Skeletal muscle satellite cell (primary cell): ENCODE measurements at regions not wholly inside any gene's neighbourhood (a gene's known extent, or its start where the extent isn't known, plus 50 kb on each side); places are given as distances from the start of the nearest gene placed in this dataset.
"Not testable (repeated sequence)": the region's sequence is repeated elsewhere in the genome, so short reads cannot be mapped to it uniquely, and the experiment has no call there.

Experiments
- H3K27me3 ChIP-seq: 2 replicates; pipeline ENCODE4 v1.7.0; 2013; ENCODE audit warnings: low read length; ENCODE audit not compliant: control insufficient read depth, insufficient read depth
- H3K36me3 ChIP-seq: 2 replicates; pipeline ENCODE4 v1.7.0; 2013; ENCODE audit warnings: mild to moderate bottlenecking, control low read depth, low read length; ENCODE audit not compliant: insufficient read depth
- H3K4me1 ChIP-seq: 2 replicates; pipeline ENCODE4 v1.7.0; 2013; ENCODE audit warnings: low read length; ENCODE audit not compliant: control insufficient read depth, insufficient read depth
- H3K4me2 ChIP-seq: 2 replicates; pipeline ENCODE4 v1.7.0; 2013; ENCODE audit warnings: mild to moderate bottlenecking, low read length
- H3K4me3 ChIP-seq: 2 replicates; pipeline ENCODE4 v1.7.0; 2013; ENCODE audit warnings: low read length
- H3K9ac ChIP-seq: 2 replicates; pipeline ENCODE4 v1.7.0; 2013; ENCODE audit warnings: mild to moderate bottlenecking, low read depth, low read length, moderate library complexity
- H3K9me3 ChIP-seq: replicated peaks from 2 replicates; pipeline ENCODE4 v1.7.0; 2013; ENCODE audit warnings: mild to moderate bottlenecking, control low read depth, low read length

GRCh38 chr14:58746261-58746660 lies 108.5 kb downstream of the DACT1 start:
- Histone ChIP-seq H3K9ac (no peak overlapping the region), H3K9me3 (no peaks in the 10 kb centered on the region), H3K4me3 (no peak overlapping the region), H3K27me3 (no peaks in the 10 kb centered on the region), H3K4me2 (no peak overlapping the region), H3K36me3 (no peaks in the 10 kb centered on the region), H3K4me1 (peaks cover 41% of the 10 kb centered on the region)

GRCh38 chr14:58746701-58747100 lies 108.9 kb downstream of the DACT1 start:
- no peaks in the 10 kb centered on the region for H3K9me3 ChIP-seq
- no peaks in the 10 kb centered on the region for H3K36me3 ChIP-seq
- no peak overlapping the region for H3K9ac ChIP-seq
- peaks cover 41% of the 10 kb centered on the region for H3K4me1 ChIP-seq
- H3K4me2 ChIP-seq = no peak overlapping the region
- no peaks in the 10 kb centered on the region for H3K27me3 ChIP-seq
- H3K4me3 ChIP-seq = no peak overlapping the region

- Histone ChIP-seq H3K4me1 (peaks cover 44% of the 10 kb centered on the region), H3K4me3 (no peak overlapping the region), H3K27me3 (no peaks in the 10 kb centered on the region), H3K9me3 (no peaks in the 10 kb centered on the region), H3K36me3 (no peaks in the 10 kb centered on the region), H3K9ac (no peak overlapping the region), H3K4me2 (peak overlapping the region; percentile 12)
Observed at GRCh38 chr14:58747181-58747580, 109.4 kb downstream of the DACT1 start.

GRCh38 chr14:58748251-58748650 lies 110.5 kb downstream of the DACT1 start:
- H3K4me2 ChIP-seq, H3K4me3 ChIP-seq, H3K9ac ChIP-seq, H3K36me3 ChIP-seq, H3K27me3 ChIP-seq, H3K9me3 ChIP-seq: not testable (repeated sequence)
- H3K4me1 ChIP-seq = peaks cover 53% of the 10 kb centered on the region

- Histone ChIP-seq H3K27me3 (no peaks in the 10 kb centered on the region), H3K36me3 (no peaks in the 10 kb centered on the region), H3K9me3 (no peaks in the 10 kb centered on the region), H3K4me1 (peaks cover 53% of the 10 kb centered on the region), H3K9ac (no peak overlapping the region), H3K4me3 (no peak overlapping the region), H3K4me2 (peak overlapping the region; percentile 30)
Observed at GRCh38 chr14:58749066-58749669, 111.4 kb downstream of the DACT1 start.

- Histone ChIP-seq H3K36me3 (no peaks in the 10 kb centered on the region), H3K27me3 (no peaks in the 10 kb centered on the region), H3K9ac (no peak overlapping the region), H3K9me3 (no peaks in the 10 kb centered on the region), H3K4me2 (no peak overlapping the region), H3K4me3 (no peak overlapping the region), H3K4me1 (peaks cover 52% of the 10 kb centered on the region)
Observed at GRCh38 chr14:58750321-58751269, 112.8 kb downstream of the DACT1 start.

- H3K36me3 ChIP-seq = no peaks in the 10 kb centered on the region
- H3K27me3 ChIP-seq = no peaks in the 10 kb centered on the region
- H3K4me3 ChIP-seq = no peak overlapping the region
- no peaks in the 10 kb centered on the region for H3K9me3 ChIP-seq
- H3K4me1 ChIP-seq = peaks cover 40% of the 10 kb centered on the region
- H3K9ac ChIP-seq = no peak overlapping the region
- no peak overlapping the region for H3K4me2 ChIP-seq
Observed at GRCh38 chr14:58751788-58752187, 114.0 kb downstream of the DACT1 start.

GRCh38 chr14:58752289-58752688 lies 114.5 kb downstream of the DACT1 start:
- H3K4me3 ChIP-seq = no peak overlapping the region
- H3K4me1 ChIP-seq = peaks cover 35% of the 10 kb centered on the region
- H3K9me3 ChIP-seq = no peaks in the 10 kb centered on the region
- no peaks in the 10 kb centered on the region for H3K27me3 ChIP-seq
- H3K9ac ChIP-seq = peak overlapping the region; percentile 34
- no peak overlapping the region for H3K4me2 ChIP-seq
- no peaks in the 10 kb centered on the region for H3K36me3 ChIP-seq

- Histone ChIP-seq H3K4me1 (peaks cover 30% of the 10 kb centered on the region), H3K4me2 (peak overlapping the region; percentile 68), H3K36me3 (no peaks in the 10 kb centered on the region), H3K9me3 (no peaks in the 10 kb centered on the region), H3K9ac (peak overlapping the region; percentile 34), H3K27me3 (no peaks in the 10 kb centered on the region), H3K4me3 (no peak overlapping the region)
Observed at GRCh38 chr14:58752771-58753201, 115.0 kb downstream of the DACT1 start.

- H3K9ac ChIP-seq = no peak overlapping the region
- H3K4me3 ChIP-seq = no peak overlapping the region
- peaks cover 12% of the 10 kb centered on the region for H3K4me1 ChIP-seq
- H3K36me3 ChIP-seq = no peaks in the 10 kb centered on the region
- H3K4me2 ChIP-seq = no peak overlapping the region
- H3K27me3 ChIP-seq = no peaks in the 10 kb centered on the region
- H3K9me3 ChIP-seq = no peaks in the 10 kb centered on the region
Observed at GRCh38 chr14:58755031-58755925, 117.5 kb downstream of the DACT1 start.

- Histone ChIP-seq H3K4me2 (no peak overlapping the region), H3K4me1 (no peaks in the 10 kb centered on the region), H3K9ac (no peak overlapping the region), H3K36me3 (no peaks in the 10 kb centered on the region), H3K4me3 (no peak overlapping the region), H3K9me3 (no peaks in the 10 kb centered on the region), H3K27me3 (no peaks in the 10 kb centered on the region)
Observed at GRCh38 chr14:58760121-58760520, 122.4 kb downstream of the DACT1 start.
